Adrenal gland (tissue), 5 donors: ENCODE measurements at regions not wholly inside any gene's neighbourhood (a gene's known extent, or its start where the extent isn't known, plus 50 kb on each side); places are given as distances from the start of the nearest gene placed in this dataset.
"Not testable (repeated sequence)": the region's sequence is repeated elsewhere in the genome, so short reads cannot be mapped to it uniquely, and the experiment has no call there.

Source experiments
- POLR2A ChIP-seq, 2 donors: fragments of 450-650 bp; IDR thresholded peaks; one replicate each; pipeline ENCODE4 v1.6.1; 2017; ENCODE audit warnings: antibody characterized with exemption in 2 of 2, mild to moderate bottlenecking in 2 of 2, moderate library complexity in 1 of 2
- TF ChIP-seq, protein P1 (sequence below), 6 experiments: fragments of 450-650 bp in 4 of 6; fragments of 200-600 bp in 2 of 6; sonication (generic) in 1 of 6; IDR thresholded peaks; 1 replicate in 5 of 6; 2 replicates in 1 of 6; pipeline versions ENCODE4 v1.5.1 to v1.8.0; 2016 to 2021; ENCODE audit warnings: antibody characterized with exemption in 6 of 6, mild to moderate bottlenecking in 2 of 6, moderate library complexity in 1 of 6
- donor health status: DM: no; HTN: no; CAD: no.

DNA sequence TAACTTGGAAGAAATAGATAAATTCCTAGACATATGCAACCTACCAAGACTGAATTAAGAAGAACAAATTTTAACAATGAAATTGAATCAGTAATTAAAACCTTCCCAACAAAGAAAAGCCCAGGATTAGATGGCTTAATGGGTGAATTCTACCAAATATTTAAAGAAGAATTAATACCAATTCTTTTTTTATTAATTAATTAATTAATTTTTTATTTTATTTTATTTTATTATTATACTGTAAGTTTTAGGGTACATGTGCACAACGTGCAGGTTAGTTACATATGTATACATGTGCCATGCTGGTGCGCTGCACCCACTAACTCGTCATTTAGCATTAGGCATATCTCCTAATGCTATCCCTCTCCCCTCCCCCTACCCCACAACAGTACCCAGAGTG lies 248.4 kb upstream of the MSX2 start:
- not testable (repeated sequence) for TF ChIP-seq POLR2A (IDR thresholded peaks at IDR 0.05)
- TF ChIP-seq, protein P1, sequence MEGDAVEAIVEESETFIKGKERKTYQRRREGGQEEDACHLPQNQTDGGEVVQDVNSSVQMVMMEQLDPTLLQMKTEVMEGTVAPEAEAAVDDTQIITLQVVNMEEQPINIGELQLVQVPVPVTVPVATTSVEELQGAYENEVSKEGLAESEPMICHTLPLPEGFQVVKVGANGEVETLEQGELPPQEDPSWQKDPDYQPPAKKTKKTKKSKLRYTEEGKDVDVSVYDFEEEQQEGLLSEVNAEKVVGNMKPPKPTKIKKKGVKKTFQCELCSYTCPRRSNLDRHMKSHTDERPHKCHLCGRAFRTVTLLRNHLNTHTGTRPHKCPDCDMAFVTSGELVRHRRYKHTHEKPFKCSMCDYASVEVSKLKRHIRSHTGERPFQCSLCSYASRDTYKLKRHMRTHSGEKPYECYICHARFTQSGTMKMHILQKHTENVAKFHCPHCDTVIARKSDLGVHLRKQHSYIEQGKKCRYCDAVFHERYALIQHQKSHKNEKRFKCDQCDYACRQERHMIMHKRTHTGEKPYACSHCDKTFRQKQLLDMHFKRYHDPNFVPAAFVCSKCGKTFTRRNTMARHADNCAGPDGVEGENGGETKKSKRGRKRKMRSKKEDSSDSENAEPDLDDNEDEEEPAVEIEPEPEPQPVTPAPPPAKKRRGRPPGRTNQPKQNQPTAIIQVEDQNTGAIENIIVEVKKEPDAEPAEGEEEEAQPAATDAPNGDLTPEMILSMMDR (IDR thresholded peaks at IDR 0.05), result not testable (repeated sequence)
